IMR-90 (cell line): ENCODE measurements at regions not wholly inside any gene's neighbourhood (a gene's known extent, or its start where the extent isn't known, plus 50 kb on each side); places are given as distances from the start of the nearest gene placed in this dataset.
A peak's percentile ranks its signal among the peaks of the same experiment; 100 is the strongest.

Source experiments
- ATAC-seq: fragments of 200-7000 bp; cut with Tn5 transposase; 2 replicates; pipeline ENCODE4 v1.9.1; 2020; ENCODE audit warnings: low read depth, mild to moderate bottlenecking, moderate library complexity
- BruUV-seq: library from RNA; stranded (reverse); fragments of 400-500 nt; replicated peaks from 2 replicates; lab custom pipeline; 2021; lab: Mats Ljungman, UMichigan
- CTCF ChIA-PET: fragments of 300-600 bp; formaldehyde crosslinking; extraction: SDS; loops from one replicate; lab custom pipeline; 2021; ENCODE audit warnings: antibody characterized with exemption; lab: Yijun Ruan, JAX
- POLR2A ChIA-PET: fragments of 300-600 bp; sonication (Branson Sonifier 250); formaldehyde crosslinking; loops from one replicate; lab custom pipeline; 2022; ENCODE audit warnings: antibody characterized with exemption; ENCODE audit not compliant: unreplicated experiment; lab: Charles Lee
- DNase-seq: peaks from one replicate; pipeline ENCODE4 v3.0.0; 2013
- H2AFZ ChIP-seq: replicated peaks from 2 replicates; pipeline ENCODE3; 2013; ENCODE audit warnings: low read length, mild to moderate bottlenecking; ENCODE audit not compliant: poor library complexity
- H2AK5ac ChIP-seq: 2 replicates; pipeline ENCODE4 v1.6.1; 2013; ENCODE audit warnings: low read depth, low read length, inconsistent platforms
- H2AK9ac ChIP-seq: replicated peaks from 2 replicates; pipeline ENCODE3; 2013; ENCODE audit warnings: mild to moderate bottlenecking, low read depth, low read length, moderate library complexity; ENCODE audit not compliant: poor library complexity
- H2BK120ac ChIP-seq: 2 replicates; pipeline ENCODE4 v1.6.1; 2013; ENCODE audit warnings: low read depth, low read length, inconsistent platforms
- H2BK15ac ChIP-seq: 3 replicates; pipeline ENCODE4 v1.6.1; 2013; ENCODE audit warnings: low read depth, low read length, inconsistent platforms
- H2BK20ac ChIP-seq: 2 replicates; pipeline ENCODE4 v1.6.1; 2013; ENCODE audit warnings: low read depth, mild to moderate bottlenecking, inconsistent platforms, low read length, moderate library complexity
- H2BK5ac ChIP-seq: 2 replicates; pipeline ENCODE4 v1.6.1; 2013; ENCODE audit warnings: mild to moderate bottlenecking, low read depth, low read length, inconsistent platforms; ENCODE audit not compliant: poor library complexity, severe bottlenecking
- H3K14ac ChIP-seq: replicated peaks from 2 replicates; pipeline ENCODE4 v1.6.1; 2013; ENCODE audit warnings: low read depth, low read length, inconsistent platforms
- H3K18ac ChIP-seq: 2 replicates; pipeline ENCODE4 v1.6.1; 2013; ENCODE audit warnings: low read depth, low read length, control low read depth
- H3K23ac ChIP-seq: 2 replicates; pipeline ENCODE4 v1.6.1; 2013; ENCODE audit warnings: low read depth, low read length, inconsistent platforms
- H3K27ac ChIP-seq: 2 replicates; pipeline ENCODE4 v1.5.1; 2013; ENCODE audit warnings: mild to moderate bottlenecking, control low read depth, low read length; ENCODE audit not compliant: insufficient read depth
- H3K27me3 ChIP-seq: 2 replicates; pipeline ENCODE4 v1.6.1; 2013; ENCODE audit warnings: low read length; ENCODE audit not compliant: control insufficient read depth, insufficient read depth
- H3K36me3 ChIP-seq: 2 replicates; pipeline ENCODE4 v1.6.1; 2013; ENCODE audit warnings: low read length, mixed read lengths; ENCODE audit not compliant: control insufficient read depth, insufficient read depth
- H3K4ac ChIP-seq: 2 replicates; pipeline ENCODE4 v1.6.1; 2013; ENCODE audit warnings: low read depth, low read length, inconsistent platforms
- H3K4me1 ChIP-seq: 2 replicates; pipeline ENCODE4 v1.6.1; 2013; ENCODE audit warnings: low read length, mixed read lengths; ENCODE audit not compliant: control insufficient read depth, insufficient read depth
- H3K4me2 ChIP-seq: 2 replicates; pipeline ENCODE4 v1.6.1; 2013; ENCODE audit warnings: low read depth, mild to moderate bottlenecking, control low read depth, low read length, moderate library complexity
- H3K4me3 ChIP-seq: 2 replicates; pipeline ENCODE4 v1.5.1; 2013; ENCODE audit warnings: low read depth, mild to moderate bottlenecking, control low read depth, low read length, moderate library complexity; ENCODE audit not compliant: insufficient read depth
- H3K56ac ChIP-seq: 2 replicates; pipeline ENCODE4 v1.6.1; 2013; ENCODE audit warnings: low read length, inconsistent platforms; ENCODE audit not compliant: insufficient read depth; ENCODE audit errors: extremely low read depth
- H3K79me1 ChIP-seq, 2 experiments: 2 replicates each; pipeline ENCODE4 v1.6.1; 2013; ENCODE audit warnings: low read length in 2 of 2, inconsistent platforms in 1 of 2, low read depth in 1 of 2
- H3K9ac ChIP-seq: 2 replicates; pipeline ENCODE4 v1.6.1; 2013; ENCODE audit warnings: low read depth, low read length, control low read depth
- H3K9me1 ChIP-seq: 2 replicates; pipeline ENCODE4 v1.6.1; 2013; ENCODE audit warnings: low read length, inconsistent platforms; ENCODE audit not compliant: insufficient read depth
- H3K9me3 ChIP-seq: 2 replicates; pipeline ENCODE4 v1.6.1; 2013; ENCODE audit warnings: low read length; ENCODE audit not compliant: control insufficient read depth, insufficient read depth
- H4K20me1 ChIP-seq: 2 replicates; pipeline ENCODE4 v1.6.1; 2013; ENCODE audit warnings: low read length, inconsistent platforms; ENCODE audit not compliant: insufficient read depth
- H4K5ac ChIP-seq: 2 replicates; pipeline ENCODE4 v1.6.1; 2013; ENCODE audit warnings: mild to moderate bottlenecking, low read depth, low read length, control low read depth
- H4K8ac ChIP-seq, 2 experiments: 2 replicates each; pipeline ENCODE4 v1.6.1; 2013; ENCODE audit warnings: low read depth in 2 of 2, low read length in 2 of 2, control low read depth in 1 of 2, inconsistent platforms in 1 of 2
- H4K91ac ChIP-seq: 2 replicates; pipeline ENCODE4 v1.6.1; 2013; ENCODE audit warnings: low read depth, low read length, inconsistent platforms; ENCODE audit not compliant: insufficient read depth
- FOS ChIP-seq: fragments of 150-350 bp; IDR thresholded peaks from 2 replicates; pipeline ENCODE4 v1.6.1; 2016; ENCODE audit warnings: low read depth, low read length
- MXI1 ChIP-seq: IDR thresholded peaks from 2 replicates; pipeline ENCODE4 v1.6.1; 2012; ENCODE audit warnings: low read depth, mild to moderate bottlenecking, low read length, moderate library complexity, borderline replicate concordance
- NFE2L2 ChIP-seq: fragments of 150-350 bp; IDR thresholded peaks from 2 replicates; pipeline ENCODE4 v1.6.1; 2016; ENCODE audit warnings: low read depth, mild to moderate bottlenecking, low read length
- POLR2A ChIP-seq: IDR thresholded peaks from 2 replicates; pipeline ENCODE4 v1.6.1; 2012; ENCODE audit warnings: mild to moderate bottlenecking, low read depth, low read length
- RAD21 ChIP-seq: IDR thresholded peaks from 2 replicates; pipeline ENCODE4 v1.6.1; 2012; ENCODE audit warnings: low read length, improper control_type of control experiment
- RCOR1 ChIP-seq: IDR thresholded peaks from 2 replicates; pipeline ENCODE4 v1.6.1; 2012; ENCODE audit warnings: mild to moderate bottlenecking, low read length, improper control_type of control experiment; ENCODE audit not compliant: insufficient replicate concordance
- WGBS, 2 experiments: methylation state at CpG; one replicate each; pipeline versions ENCODE4 v1.1.5 to v1.1.7; 2013; ENCODE audit warnings: missing lambda C conversion rate in 2 of 2; ENCODE audit not compliant: insufficient read length in 1 of 2; ENCODE audit errors: extremely low coverage in 2 of 2; 5-methylcytosine and 5-hydroxymethylcytosine counted together
- dilution Hi-C: fragments of 300-500 bp; cut with HindIII; formaldehyde crosslinking; loops from one replicate; pipeline ENCODE4 v1.14.3; 2018; ENCODE audit warnings: low sequenced_read_pairs; ENCODE audit not compliant: unreplicated experiment
- in situ Hi-C: fragments of 300-500 bp; cut with MboI; formaldehyde crosslinking; loops from 3 replicates; pipeline ENCODE4 v1.14.3; 2019; ENCODE audit warnings: low sequenced_read_pairs, inconsistent platforms, mixed read lengths
- intact Hi-C: fragments of 100-400 bp; cut with micrococcal nuclease; formaldehyde crosslinking; loops from 2 replicates; pipeline ENCODE4 v1.10.0; 2022
- TF ChIP-seq, protein P1 (sequence below): fragments of 150-350 bp; IDR thresholded peaks from 2 replicates; pipeline ENCODE4 v1.6.1; 2017; ENCODE audit warnings: mild to moderate bottlenecking, antibody characterized with exemption, low read length, low read depth
- TF ChIP-seq, protein P2 (sequence below): conservative IDR thresholded peaks from 2 replicates; pipeline ENCODE4 v1.5.1; 2012; ENCODE audit warnings: mild to moderate bottlenecking, low read depth, low read length, improper control_type of control experiment

DNA sequence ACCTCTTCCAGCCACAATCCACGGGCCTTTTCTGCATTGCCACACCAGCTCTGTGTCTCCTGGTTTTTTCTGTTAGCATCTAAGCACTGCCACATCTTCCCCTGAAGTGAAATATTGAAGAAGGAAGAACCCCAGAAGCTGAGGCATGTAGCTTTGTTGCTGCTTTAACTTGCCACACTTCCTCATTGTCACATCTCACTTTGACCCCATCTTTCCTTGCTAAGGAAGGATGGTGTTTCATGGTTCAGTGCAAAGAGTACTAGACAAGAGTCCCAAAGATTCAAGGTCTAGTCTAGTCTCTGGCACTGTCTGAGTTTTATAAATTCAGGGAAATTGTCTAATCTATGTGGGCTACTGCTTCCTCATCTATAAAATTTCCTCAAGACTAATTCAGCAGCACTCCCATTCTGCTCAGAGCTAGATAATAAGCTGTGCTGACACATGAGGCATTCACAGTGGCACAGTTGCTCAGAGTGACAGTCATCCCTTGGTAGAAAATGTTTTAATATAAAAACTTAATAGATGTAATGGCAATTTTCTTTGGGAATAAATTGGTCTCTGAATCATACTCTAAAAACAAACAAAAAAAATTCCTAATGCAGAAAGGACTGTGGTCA is 483.0 kb upstream of the ID2 start:
- DNase-seq = no peak
- H2AFZ ChIP-seq = no peak overlapping the region
- BruUV-seq = no TSS peak
- ChIA-PET POLR2A (no interaction called here), CTCF (no interaction called here)
- no peaks in the 10 kb centered on the region for H3K79me1 ChIP-seq
- TF ChIP-seq RAD21 (no peak), FOS (no peak), POLR2A (no peak), RCOR1 (no peak), NFE2L2 (no peak), MXI1 (no peak)
- TF ChIP-seq, protein P1, sequence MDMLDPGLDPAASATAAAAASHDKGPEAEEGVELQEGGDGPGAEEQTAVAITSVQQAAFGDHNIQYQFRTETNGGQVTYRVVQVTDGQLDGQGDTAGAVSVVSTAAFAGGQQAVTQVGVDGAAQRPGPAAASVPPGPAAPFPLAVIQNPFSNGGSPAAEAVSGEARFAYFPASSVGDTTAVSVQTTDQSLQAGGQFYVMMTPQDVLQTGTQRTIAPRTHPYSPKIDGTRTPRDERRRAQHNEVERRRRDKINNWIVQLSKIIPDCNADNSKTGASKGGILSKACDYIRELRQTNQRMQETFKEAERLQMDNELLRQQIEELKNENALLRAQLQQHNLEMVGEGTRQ = no peak
- TF ChIP-seq, protein P2, sequence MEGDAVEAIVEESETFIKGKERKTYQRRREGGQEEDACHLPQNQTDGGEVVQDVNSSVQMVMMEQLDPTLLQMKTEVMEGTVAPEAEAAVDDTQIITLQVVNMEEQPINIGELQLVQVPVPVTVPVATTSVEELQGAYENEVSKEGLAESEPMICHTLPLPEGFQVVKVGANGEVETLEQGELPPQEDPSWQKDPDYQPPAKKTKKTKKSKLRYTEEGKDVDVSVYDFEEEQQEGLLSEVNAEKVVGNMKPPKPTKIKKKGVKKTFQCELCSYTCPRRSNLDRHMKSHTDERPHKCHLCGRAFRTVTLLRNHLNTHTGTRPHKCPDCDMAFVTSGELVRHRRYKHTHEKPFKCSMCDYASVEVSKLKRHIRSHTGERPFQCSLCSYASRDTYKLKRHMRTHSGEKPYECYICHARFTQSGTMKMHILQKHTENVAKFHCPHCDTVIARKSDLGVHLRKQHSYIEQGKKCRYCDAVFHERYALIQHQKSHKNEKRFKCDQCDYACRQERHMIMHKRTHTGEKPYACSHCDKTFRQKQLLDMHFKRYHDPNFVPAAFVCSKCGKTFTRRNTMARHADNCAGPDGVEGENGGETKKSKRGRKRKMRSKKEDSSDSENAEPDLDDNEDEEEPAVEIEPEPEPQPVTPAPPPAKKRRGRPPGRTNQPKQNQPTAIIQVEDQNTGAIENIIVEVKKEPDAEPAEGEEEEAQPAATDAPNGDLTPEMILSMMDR = no peak
- peaks cover 8% of the 10 kb centered on the region; the same call in 1 of the 2 replicates for H3K4me1 ChIP-seq
- peak overlapping the region in 1 of 2 experiments; percentile 4; a peak in 1 of 4 replicates for H4K8ac ChIP-seq
- H3K4me2 ChIP-seq = no peak overlapping the region
- ATAC-seq = peak; percentile 66
- no peaks in the 10 kb centered on the region for H3K9me1 ChIP-seq
- no peaks in the 10 kb centered on the region for H3K36me3 ChIP-seq
- no peak overlapping the region; the same call in 1 of the 2 replicates for H2BK120ac ChIP-seq
- H3K27me3 ChIP-seq = no peaks in the 10 kb centered on the region; the same call in 1 of the 2 replicates
- dilution Hi-C loops (no loop called here), in situ Hi-C loops (no loop called here), intact Hi-C loops (no loop called here)
- H3K18ac ChIP-seq = peak overlapping the region; percentile 27; the same call in 1 of the 2 replicates
- H3K14ac ChIP-seq = no peak overlapping the region
- H3K9me3 ChIP-seq = no peaks in the 10 kb centered on the region
- H3K4me3 ChIP-seq = no peak overlapping the region
- no peak overlapping the region for H4K91ac ChIP-seq
- 0 out of 2 replicates have a peak overlapping the region, but pooled peaks have one; percentile 4 for H2BK20ac ChIP-seq
- H3K23ac ChIP-seq = no peak overlapping the region
- WGBS, 2 experiments = no CpG with 5 or more reads among the region's 1 CpG
- H3K56ac ChIP-seq = no peak overlapping the region
- H2BK5ac ChIP-seq = no peak overlapping the region
- H3K27ac ChIP-seq = no peak overlapping the region
- H2BK15ac ChIP-seq = no peak overlapping the region
- H4K5ac ChIP-seq = no peak overlapping the region
- no peaks in the 10 kb centered on the region for H4K20me1 ChIP-seq
- no peak overlapping the region for H2AK9ac ChIP-seq
- H2AK5ac ChIP-seq = no peak overlapping the region
- H3K4ac ChIP-seq = no peak overlapping the region; the same call in 1 of the 2 replicates
- no peak overlapping the region for H3K9ac ChIP-seq
